OCI-LY1 (cell line): ENCODE measurements at regions not wholly inside any gene's neighbourhood (a gene's known extent, or its start where the extent isn't known, plus 50 kb on each side); places are given as distances from the start of the nearest gene placed in this dataset.

ENCODE experiments used
- H2AFZ ChIP-seq: fragments of 200-600 bp; sonication (generic), shearing (Covaris generic); 2 replicates; pipeline ENCODE4 v1.6.0; 2014; ENCODE audit warnings: antibody characterized with exemption, mild to moderate bottlenecking, low read length
- H3F3A ChIP-seq: fragments of 200-600 bp; sonication (generic), shearing (Covaris generic); 2 replicates; pipeline ENCODE4 v1.6.0; 2014; ENCODE audit warnings: mild to moderate bottlenecking, antibody characterized with exemption, low read length, moderate library complexity; ENCODE audit not compliant: insufficient read depth
- H3K27ac ChIP-seq: fragments of 200-600 bp; sonication (generic); 2 replicates; pipeline ENCODE4 v1.5.1; 2014; ENCODE audit warnings: low read length, mixed run types, mild to moderate bottlenecking, low read depth; ENCODE audit not compliant: poor library complexity, severe bottlenecking
- H3K27me3 ChIP-seq: fragments of 200-600 bp; sonication (generic); 2 replicates; pipeline ENCODE4 v1.6.0; 2014; ENCODE audit warnings: antibody characterized with exemption, mild to moderate bottlenecking, low read length, moderate library complexity; ENCODE audit not compliant: insufficient read depth
- H3K36me3 ChIP-seq: fragments of 200-600 bp; sonication (generic); 2 replicates; pipeline ENCODE4 v1.6.1; 2014; ENCODE audit warnings: mild to moderate bottlenecking, antibody characterized with exemption, low read length, moderate library complexity, mixed read lengths; ENCODE audit not compliant: insufficient read depth
- H3K4me1 ChIP-seq: fragments of 200-600 bp; sonication (generic); 2 replicates; pipeline ENCODE4 v1.5.1; 2014; ENCODE audit warnings: mild to moderate bottlenecking, low read length, moderate library complexity; ENCODE audit not compliant: insufficient read depth, severe bottlenecking
- H3K4me2 ChIP-seq: fragments of 200-600 bp; sonication (generic), shearing (Covaris generic); 2 replicates; pipeline ENCODE4 v1.6.1; 2014; ENCODE audit warnings: low read length
- H3K4me3 ChIP-seq: fragments of 200-600 bp; sonication (generic); 2 replicates; pipeline ENCODE4 v1.5.1; 2014; ENCODE audit warnings: low read length, low read depth, mild to moderate bottlenecking, mixed read lengths; ENCODE audit not compliant: poor library complexity, severe bottlenecking
- H3K79me2 ChIP-seq: fragments of 200-600 bp; shearing (Covaris generic); 2 replicates; pipeline ENCODE4 v1.6.1; 2016; ENCODE audit warnings: mixed run types, low read length, mixed read lengths; ENCODE audit not compliant: insufficient read depth
- H3K9ac ChIP-seq: fragments of 200-600 bp; sonication (generic), shearing (Covaris generic); 2 replicates; pipeline ENCODE4 v1.6.1; 2014; ENCODE audit warnings: mild to moderate bottlenecking, low read length, mixed read lengths
- H3K9me2 ChIP-seq: fragments of 200-600 bp; sonication (generic), shearing (Covaris generic); 2 replicates; pipeline ENCODE4 v1.6.1; 2014; ENCODE audit warnings: low read depth, mild to moderate bottlenecking, low read length, mixed read lengths
- H3K9me3 ChIP-seq: fragments of 200-600 bp; shearing (Covaris generic); 2 replicates; pipeline ENCODE4 v1.6.1; 2014; ENCODE audit warnings: low read length, mixed read lengths
- H4K20me1 ChIP-seq: fragments of 200-600 bp; sonication (generic), shearing (Covaris generic); 2 replicates; pipeline ENCODE4 v1.6.0; 2016; ENCODE audit warnings: mild to moderate bottlenecking, low read length; ENCODE audit not compliant: insufficient read depth
- CTCF ChIP-seq: fragments of 200-600 bp; sonication (generic), shearing (Covaris generic); IDR thresholded peaks from 2 replicates; pipeline ENCODE4 v1.5.1; 2017; ENCODE audit warnings: mild to moderate bottlenecking, antibody characterized with exemption, low read length, moderate library complexity, mixed read lengths
- EZH2 ChIP-seq: fragments of 200-600 bp; sonication (generic), shearing (Covaris generic); IDR thresholded peaks from 2 replicates; pipeline ENCODE4 v1.8.0; 2017; ENCODE audit warnings: borderline replicate concordance, mixed run types, mild to moderate bottlenecking, antibody characterized with exemption, low read length, moderate library complexity, mixed read lengths

- no peaks in the 10 kb centered on the region for H4K20me1 ChIP-seq
- no peaks in the 10 kb centered on the region for H3K9me3 ChIP-seq
- H3K79me2 ChIP-seq: no peaks in the 10 kb centered on the region
- no peaks in the 10 kb centered on the region for H3F3A ChIP-seq
- H3K27ac ChIP-seq: no peak overlapping the region
- H3K9me2 ChIP-seq: no peaks in the 10 kb centered on the region
- TF ChIP-seq CTCF (no peak), EZH2 (no peak)
- H3K27me3 ChIP-seq: no peaks in the 10 kb centered on the region
- no peak overlapping the region for H3K4me2 ChIP-seq
- peaks cover 16% of the 10 kb centered on the region for H3K4me1 ChIP-seq
- no peak overlapping the region for H2AFZ ChIP-seq
- H3K9ac ChIP-seq: no peak overlapping the region
- H3K4me3 ChIP-seq: no peak overlapping the region
- H3K36me3 ChIP-seq: no peaks in the 10 kb centered on the region
Measured at GRCh38 chr1:59022199-59022598, 238.4 kb upstream of the JUN start.

DNA sequence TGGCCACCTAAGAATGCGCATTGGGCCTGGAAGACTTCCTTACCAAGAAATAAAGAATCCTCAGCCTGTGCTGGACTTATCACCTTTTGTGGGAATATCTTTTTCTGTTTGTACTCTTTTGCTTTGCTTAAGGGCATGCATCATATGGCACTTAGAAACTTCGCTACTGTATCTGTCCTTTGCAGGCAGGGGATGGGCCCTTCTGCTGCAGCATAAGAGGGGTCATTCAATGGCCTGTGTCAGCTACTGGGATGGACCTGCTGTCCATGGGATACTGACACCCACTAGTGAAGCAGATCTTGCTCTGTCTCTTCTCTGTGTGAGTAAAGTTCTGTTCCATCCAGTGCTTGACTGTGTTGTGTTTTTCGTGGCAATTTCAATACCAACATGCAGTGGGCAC lies 239.0 kb upstream of the JUN start:
- H3K9me2 ChIP-seq: no peaks in the 10 kb centered on the region
- no peaks in the 10 kb centered on the region for H3K9me3 ChIP-seq
- no peak overlapping the region for H3K4me2 ChIP-seq
- H3K4me3 ChIP-seq: no peak overlapping the region
- peaks cover 2% of the 10 kb centered on the region; the same call in 1 of the 2 replicates for H3K27me3 ChIP-seq
- no peaks in the 10 kb centered on the region for H3F3A ChIP-seq
- no peak overlapping the region for H3K9ac ChIP-seq
- peaks cover 16% of the 10 kb centered on the region for H3K4me1 ChIP-seq
- no peaks in the 10 kb centered on the region for H3K36me3 ChIP-seq
- H2AFZ ChIP-seq: no peak overlapping the region
- no peak overlapping the region for H3K27ac ChIP-seq
- no peaks in the 10 kb centered on the region for H3K79me2 ChIP-seq
- no peaks in the 10 kb centered on the region for H4K20me1 ChIP-seq
- TF ChIP-seq CTCF (no peak), EZH2 (no peak)

DNA sequence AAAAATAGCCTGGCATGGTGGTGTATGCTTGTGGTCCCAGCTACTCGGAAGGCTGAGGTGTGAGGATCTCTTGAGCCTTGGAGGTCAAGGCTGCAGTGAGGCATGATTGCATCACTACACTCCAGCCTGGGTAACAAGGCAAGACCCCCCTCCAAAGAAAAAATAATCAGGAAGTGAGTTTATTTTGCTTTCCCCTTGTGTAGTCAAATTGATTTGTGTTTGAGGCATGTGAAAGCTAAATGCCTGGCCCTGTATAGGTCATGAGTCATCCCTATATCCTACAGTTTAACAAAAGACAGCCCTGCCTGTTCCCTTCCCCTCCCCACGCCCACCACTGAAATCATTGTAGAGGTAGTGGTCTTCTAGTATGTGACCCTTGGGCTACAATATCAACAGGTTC lies 241.4 kb upstream of the JUN start:
- Histone ChIP-seq H3K4me1 (peaks cover 10% of the 10 kb centered on the region), H3F3A (no peaks in the 10 kb centered on the region), H3K9ac (no peak overlapping the region), H3K4me2 (no peak overlapping the region), H2AFZ (no peak overlapping the region), H4K20me1 (no peaks in the 10 kb centered on the region), H3K9me2 (no peaks in the 10 kb centered on the region), H3K9me3 (no peaks in the 10 kb centered on the region), H3K36me3 (no peaks in the 10 kb centered on the region), H3K79me2 (no peaks in the 10 kb centered on the region), H3K27ac (no peak overlapping the region), H3K4me3 (no peak overlapping the region), H3K27me3 (peaks cover 6% of the 10 kb centered on the region; the same call in 1 of the 2 replicates)
- no peak for TF ChIP-seq CTCF
- TF ChIP-seq EZH2: no peak
